SU-DHL-6 (cell line): ENCODE measurements at regions not wholly inside any gene's neighbourhood (a gene's known extent, or its start where the extent isn't known, plus 50 kb on each side); places are given as distances from the start of the nearest gene placed in this dataset.

Source experiments
- H2AFZ ChIP-seq: fragments of 200-600 bp; sonication (generic); 2 replicates; pipeline ENCODE4 v1.6.1; 2014; ENCODE audit warnings: low read depth, mild to moderate bottlenecking, moderate library complexity, mixed read lengths, antibody characterized with exemption, low read length; ENCODE audit not compliant: severe bottlenecking
- H3F3A ChIP-seq: fragments of 200-600 bp; shearing (Covaris generic); 2 replicates; pipeline ENCODE4 v1.6.0; 2016; ENCODE audit warnings: antibody characterized with exemption, mild to moderate bottlenecking; ENCODE audit not compliant: insufficient read depth
- H3K27ac ChIP-seq: fragments of 200-600 bp; sonication (generic); 2 replicates; pipeline ENCODE4 v1.5.1; 2016; ENCODE audit warnings: low read depth, mild to moderate bottlenecking, low read length, moderate library complexity, mixed read lengths
- H3K27me3 ChIP-seq: fragments of 200-600 bp; sonication (generic), shearing (Covaris generic); 2 replicates; pipeline ENCODE4 v1.6.0; 2014; ENCODE audit warnings: mild to moderate bottlenecking, low read length
- H3K36me3 ChIP-seq: fragments of 200-600 bp; sonication (generic); 2 replicates; pipeline ENCODE4 v1.6.1; 2014; ENCODE audit warnings: mild to moderate bottlenecking, low read length, mixed read lengths
- H3K4me2 ChIP-seq: fragments of 300-600, 200-600 bp; shearing (Covaris generic), sonication (generic); 2 replicates; pipeline ENCODE4 v1.6.0; 2014; ENCODE audit warnings: low read length, low read depth, mild to moderate bottlenecking; ENCODE audit not compliant: poor library complexity, severe bottlenecking
- H3K4me3 ChIP-seq: fragments of 200-600 bp; sonication (generic); 2 replicates; pipeline ENCODE4 v1.5.1; 2014; ENCODE audit warnings: antibody characterized with exemption, low read length, mild to moderate bottlenecking, mixed read lengths; ENCODE audit not compliant: insufficient read depth, poor library complexity, severe bottlenecking
- H3K79me2 ChIP-seq: fragments of 200-600 bp; sonication (generic); 2 replicates; pipeline ENCODE4 v1.6.1; 2014; ENCODE audit warnings: mild to moderate bottlenecking, low read length, moderate library complexity; ENCODE audit not compliant: insufficient read depth
- H3K9ac ChIP-seq: fragments of 200-600 bp; sonication (generic); 2 replicates; pipeline ENCODE4 v1.7.0; 2014; ENCODE audit warnings: mild to moderate bottlenecking, low read length
- H3K9me2 ChIP-seq: fragments of 200-600 bp; sonication (generic); replicated peaks from 2 replicates; pipeline ENCODE4 v1.6.1; 2014; ENCODE audit warnings: low read length; ENCODE audit not compliant: insufficient read depth
- H3K9me3 ChIP-seq: fragments of 200-600 bp; sonication (generic); 2 replicates; pipeline ENCODE4 v1.6.1; 2014; ENCODE audit warnings: low read length, mixed read lengths; ENCODE audit not compliant: insufficient read depth
- H4K20me1 ChIP-seq: fragments of 200-600 bp; sonication (generic); 2 replicates; pipeline ENCODE4 v1.6.1; 2014; ENCODE audit warnings: low read depth, mild to moderate bottlenecking, antibody characterized with exemption, low read length, moderate library complexity, mixed read lengths
- CTCF ChIP-seq: fragments of 200-600 bp; sonication (generic); IDR thresholded peaks from one replicate; pipeline ENCODE4 v1.5.1; 2017; ENCODE audit warnings: antibody characterized with exemption, mild to moderate bottlenecking, low read length, moderate library complexity; ENCODE audit not compliant: insufficient read depth, poor library complexity, severe bottlenecking
- EZH2phosphoT487 ChIP-seq: fragments of 200-600 bp; sonication (generic), shearing (Covaris generic); conservative IDR thresholded peaks from 2 replicates; pipeline ENCODE4 v1.6.1; 2018; ENCODE audit warnings: mild to moderate bottlenecking, antibody characterized with exemption, low read length, moderate library complexity, mixed read lengths

- Histone ChIP-seq H3K27ac (no peak overlapping the region), H3K9me3 (no peaks in the 10 kb centered on the region), H3F3A (no peaks in the 10 kb centered on the region), H3K4me2 (no peak overlapping the region), H3K27me3 (no peaks in the 10 kb centered on the region), H3K9ac (no peak overlapping the region), H2AFZ (no peak overlapping the region), H3K9me2 (no peaks in the 10 kb centered on the region), H3K4me3 (no peak overlapping the region), H3K36me3 (no peaks in the 10 kb centered on the region), H4K20me1 (no peaks in the 10 kb centered on the region), H3K79me2 (no peaks in the 10 kb centered on the region)
- no peak for TF ChIP-seq CTCF
- no peak for TF ChIP-seq EZH2phosphoT487
Observed at GRCh38 chr7:34222316-34222715, 317.0 kb downstream of the BMPER start.

- Histone ChIP-seq H2AFZ (no peak overlapping the region), H3K9me3 (no peaks in the 10 kb centered on the region), H3K4me2 (no peak overlapping the region), H3K27me3 (no peaks in the 10 kb centered on the region), H3K79me2 (no peaks in the 10 kb centered on the region), H3K4me3 (no peak overlapping the region), H4K20me1 (no peaks in the 10 kb centered on the region), H3K9me2 (no peaks in the 10 kb centered on the region), H3K27ac (no peak overlapping the region), H3F3A (no peaks in the 10 kb centered on the region), H3K9ac (no peak overlapping the region), H3K36me3 (no peaks in the 10 kb centered on the region)
- TF ChIP-seq CTCF (no peak), EZH2phosphoT487 (no peak)
Observed at GRCh38 chr7:34222722-34223121, 317.4 kb downstream of the BMPER start.

GRCh38 chr7:34224281-34224680, 318.9 kb downstream of the BMPER start:
- Histone ChIP-seq H3K9ac (no peak overlapping the region), H3K27ac (no peak overlapping the region), H3K4me3 (no peak overlapping the region), H3K36me3 (no peaks in the 10 kb centered on the region), H3K27me3 (no peaks in the 10 kb centered on the region), H3F3A (no peaks in the 10 kb centered on the region), H2AFZ (no peak overlapping the region), H3K9me2 (no peaks in the 10 kb centered on the region), H3K79me2 (no peaks in the 10 kb centered on the region), H4K20me1 (no peaks in the 10 kb centered on the region), H3K4me2 (no peak overlapping the region), H3K9me3 (no peaks in the 10 kb centered on the region)
- TF ChIP-seq CTCF: no peak
- TF ChIP-seq EZH2phosphoT487: no peak
